Stimulated activated CD8-positive, alpha-beta memory T cell treated with anti-CD3 and anti-CD28 coated beads, Interleukin-7, amount 100 ng/mL, for 48 hours (primary cell): ENCODE measurements at regions not wholly inside any gene's neighbourhood (a gene's known extent, or its start where the extent isn't known, plus 50 kb on each side); places are given as distances from the start of the nearest gene placed in this dataset.

Experiments
- DNase-seq, 2 donors: peaks; one replicate each; pipeline ENCODE4 v3.0.0-alpha.2; 2020; ENCODE audit warnings: low read depth in 1 of 2; ENCODE audit errors: extremely low read depth in 1 of 2

- DNase-seq = no peak
Measured at GRCh38 chr1:201682964-201683363, 144.0 kb downstream of the NAV1 start.

GRCh38 chr1:201683397-201683796 lies 144.5 kb downstream of the NAV1 start:
- DNase-seq = no peak

DNA sequence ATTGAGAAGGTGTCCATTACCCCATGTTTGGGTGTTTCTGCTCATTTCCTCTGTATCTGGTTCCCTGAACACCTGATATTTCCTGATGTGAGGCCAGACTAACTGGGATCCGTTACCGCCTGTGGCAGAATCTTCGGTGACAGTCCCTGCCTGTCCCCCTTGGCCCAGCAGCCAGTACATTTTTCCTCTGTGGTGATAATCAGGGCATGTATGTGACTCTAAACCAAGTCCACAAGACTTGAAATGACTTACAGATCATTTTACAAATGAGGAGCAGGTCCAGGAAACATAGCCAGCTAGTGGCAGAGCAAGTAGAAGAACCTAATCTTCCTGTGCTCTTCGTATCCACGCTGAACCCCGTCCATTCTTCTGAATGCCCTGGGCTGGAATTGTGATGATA lies 143.5 kb upstream of the IPO9 start:
- DNase-seq = no peak

- no peak for DNase-seq
Measured at GRCh38 chr1:201686714-201687455, 142.1 kb upstream of the IPO9 start.

DNA sequence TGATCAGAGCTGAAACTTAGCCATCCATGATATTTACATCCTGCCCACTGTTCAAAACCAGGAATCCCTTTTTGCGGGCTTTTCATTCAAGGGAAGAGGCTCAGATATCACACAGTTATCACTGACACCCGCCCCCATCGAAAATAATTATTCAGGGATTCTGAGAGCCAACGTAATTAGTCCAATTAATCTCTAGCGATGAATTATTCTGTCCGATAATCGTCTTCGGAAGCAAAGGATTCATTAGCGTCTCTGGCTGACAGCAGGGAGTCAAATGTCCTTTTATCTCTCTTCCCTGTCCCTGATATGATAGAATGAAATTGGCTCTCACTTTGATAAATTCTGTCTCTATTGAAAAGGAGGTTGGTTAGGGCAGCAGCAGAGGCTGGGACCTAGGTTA lies 140.4 kb upstream of the IPO9 start:
- DNase-seq = no peak

GRCh38 chr1:201689647-201690046 lies 139.3 kb upstream of the IPO9 start:
- no peak for DNase-seq

GRCh38 chr1:201690528-201690927 lies 138.4 kb upstream of the IPO9 start:
- no peak for DNase-seq

GRCh38 chr1:201691716-201692554 lies 137.0 kb upstream of the IPO9 start:
- DNase-seq = no peak

GRCh38 chr1:201692555-201693394 lies 136.2 kb upstream of the IPO9 start:
- DNase-seq = no peak

DNA sequence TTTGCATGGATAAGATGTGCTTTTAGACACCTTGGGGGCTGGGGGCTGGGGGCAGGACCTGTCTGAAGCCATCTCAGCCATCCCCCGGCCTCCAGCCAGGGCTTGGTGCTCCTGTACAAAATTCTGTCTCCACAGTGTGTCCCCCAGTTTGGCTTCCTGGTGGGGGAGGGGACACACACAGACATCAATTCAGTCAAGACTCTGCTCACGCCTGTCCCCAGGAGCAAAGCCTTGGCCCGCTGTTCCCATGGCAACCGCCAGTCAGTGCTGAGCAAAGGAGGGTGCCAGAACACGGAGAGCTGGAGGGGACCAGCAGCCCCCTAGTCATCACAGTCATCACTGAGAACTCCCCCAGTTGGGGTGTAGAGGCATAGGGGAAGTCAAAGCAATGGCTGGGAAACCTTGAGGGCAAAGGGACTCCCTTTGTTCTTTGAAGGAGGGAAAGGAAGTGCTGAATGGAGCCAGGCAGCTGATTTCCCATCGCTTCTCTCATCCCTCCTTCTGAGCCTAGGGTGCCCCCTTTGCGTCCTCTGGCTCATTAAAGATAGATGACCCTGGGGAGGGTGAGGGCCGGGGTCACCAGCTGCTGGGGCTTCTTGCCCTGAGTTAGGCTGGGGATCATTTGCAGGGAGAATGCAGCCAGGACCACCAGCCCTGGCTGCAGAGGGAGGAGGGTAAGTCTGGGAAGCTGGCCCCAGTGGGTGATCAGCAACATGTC lies 134.9 kb upstream of the IPO9 start:
- DNase-seq = no peak

DNA sequence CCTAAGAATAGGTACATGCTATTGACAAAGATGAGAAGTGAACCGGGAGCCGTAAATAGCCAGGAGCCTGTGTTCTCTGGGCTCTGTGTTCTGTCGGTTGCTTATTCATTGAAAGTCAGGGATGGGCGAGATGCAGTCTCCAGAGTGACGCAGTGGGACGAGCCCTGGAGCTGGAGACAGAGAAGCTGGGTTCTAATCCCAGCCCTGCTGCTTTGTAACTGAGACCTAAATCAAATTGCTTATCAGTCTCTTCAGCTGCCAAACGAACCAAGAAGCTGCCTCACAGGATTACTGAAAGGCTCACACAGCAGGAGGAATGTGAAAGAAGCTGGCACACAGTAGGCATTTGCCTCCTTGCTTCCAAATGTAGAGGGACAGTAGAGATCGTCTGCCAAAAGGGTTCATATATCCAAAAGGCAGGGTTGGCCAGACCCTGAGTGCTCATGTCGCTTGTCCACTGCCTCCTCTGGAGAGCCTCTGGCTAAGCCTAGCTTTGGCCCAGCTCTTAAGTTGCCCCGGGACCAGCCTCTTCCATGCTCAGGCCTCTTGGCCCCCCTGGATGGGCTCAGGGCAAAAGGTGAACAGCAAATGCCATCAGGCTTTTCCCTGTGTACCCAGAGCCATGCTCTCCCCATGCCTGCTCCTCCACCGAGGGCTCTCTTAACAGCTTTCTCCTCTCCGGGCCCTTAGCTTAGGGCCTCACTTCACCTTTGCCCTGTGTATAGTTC lies 134.2 kb upstream of the IPO9 start:
- no peak for DNase-seq

GRCh38 chr1:201695607-201696006 lies 133.3 kb upstream of the IPO9 start:
- no peak for DNase-seq

- DNase-seq = no peak
Measured at GRCh38 chr1:201696217-201696761, 132.7 kb upstream of the IPO9 start.

DNA sequence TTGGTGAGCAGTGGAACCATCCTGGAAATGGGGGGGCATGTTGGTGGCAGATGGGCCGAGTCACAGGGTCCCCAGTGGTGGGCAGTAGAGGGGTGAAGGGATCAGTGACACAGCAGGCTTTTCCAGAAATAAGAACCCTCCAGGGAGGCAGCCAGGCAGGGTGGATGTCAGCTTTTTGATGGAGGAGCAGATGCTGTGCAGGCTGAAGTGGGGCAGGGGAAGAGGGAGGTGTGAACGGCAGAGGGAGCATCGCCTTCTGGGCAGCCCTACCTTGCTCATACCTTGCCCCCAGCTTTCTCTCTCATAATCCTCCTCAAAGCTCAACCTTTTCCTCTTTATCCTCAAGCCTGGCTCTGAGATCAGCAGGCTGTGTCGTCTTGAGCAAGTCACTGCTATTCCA lies 131.8 kb upstream of the IPO9 start:
- DNase-seq = no peak

GRCh38 chr1:201701831-201702230 lies 127.1 kb upstream of the IPO9 start:
- no peak for DNase-seq

DNA sequence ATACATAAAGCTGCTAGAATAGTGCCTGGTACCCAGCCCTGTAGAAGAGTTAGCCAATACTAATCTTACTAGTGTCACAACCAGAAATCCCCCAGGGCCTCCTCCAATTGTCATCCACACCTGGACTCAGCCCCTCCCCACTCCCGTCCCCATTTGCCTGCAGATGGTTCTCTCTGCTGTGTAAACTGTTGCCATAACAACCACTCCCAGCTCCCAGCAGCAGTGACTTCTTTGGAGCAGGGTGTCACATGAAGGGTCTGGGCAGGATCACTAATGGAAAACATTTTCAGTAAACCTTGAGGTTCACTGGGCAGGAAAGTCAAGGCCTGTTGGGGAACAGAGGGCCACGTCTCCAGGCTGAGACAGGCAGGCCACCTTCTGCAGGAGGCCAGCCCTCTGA lies 126.0 kb upstream of the IPO9 start:
- DNase-seq = no peak

GRCh38 chr1:201703621-201704438 lies 125.1 kb upstream of the IPO9 start:
- peak; percentile 37 to 55 for DNase-seq

DNA sequence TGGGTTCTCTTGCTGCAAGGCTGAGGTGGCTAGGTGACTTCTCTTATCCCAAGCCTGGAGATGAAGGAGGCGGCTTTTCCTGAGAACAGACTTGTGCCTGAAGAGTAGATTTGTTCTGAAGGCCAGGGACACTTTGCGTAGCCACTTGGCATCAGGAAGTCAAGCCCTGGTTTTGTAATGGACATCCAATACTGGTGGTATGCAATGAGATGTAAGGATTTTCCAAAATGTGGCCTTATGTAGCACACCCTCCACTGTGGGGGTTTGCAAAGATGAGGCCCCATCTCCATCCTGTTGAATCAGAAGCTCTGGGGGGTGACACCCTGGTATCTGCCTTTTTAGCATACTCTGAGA lies 124.5 kb upstream of the IPO9 start:
- DNase-seq = no peak

DNA sequence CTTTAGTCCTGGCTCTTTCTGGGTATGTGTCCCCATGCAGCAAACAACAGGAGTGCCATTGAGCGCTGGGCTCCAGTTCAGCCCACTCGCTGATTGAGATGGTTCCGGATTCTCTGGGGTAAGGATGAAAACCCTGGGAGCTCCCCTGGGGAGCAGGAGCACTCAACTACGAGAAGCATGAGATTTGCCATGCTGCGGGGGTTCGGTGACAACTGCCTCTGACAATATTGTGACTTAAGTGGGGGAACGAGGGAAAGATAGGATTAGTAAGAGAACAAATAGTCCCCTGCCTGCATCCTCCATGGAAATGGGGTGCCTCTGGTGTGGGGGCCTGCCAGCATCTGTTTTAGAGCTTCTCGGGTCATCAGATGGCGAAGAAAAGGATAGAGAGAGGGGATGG lies 123.6 kb upstream of the IPO9 start:
- DNase-seq = no peak
